Neutrophil (primary cell): ENCODE measurements at regions not wholly inside any gene's neighbourhood (a gene's known extent, or its start where the extent isn't known, plus 50 kb on each side); places are given as distances from the start of the nearest gene placed in this dataset.
"Not testable (repeated sequence)": the region's sequence is repeated elsewhere in the genome, so short reads cannot be mapped to it uniquely, and the experiment has no call there.

ENCODE experiments used
- H3K27ac ChIP-seq: fragments of 200-600 bp; sonication (generic); 2 replicates; pipeline ENCODE4 v1.5.1; 2016; ENCODE audit warnings: mild to moderate bottlenecking, moderate library complexity
- H3K27me3 ChIP-seq: fragments of 200-600 bp; sonication (generic); 2 replicates; pipeline ENCODE4 v1.6.0; 2016; ENCODE audit warnings: mild to moderate bottlenecking
- H3K36me3 ChIP-seq: fragments of 200-600 bp; sonication (generic); 2 replicates; pipeline ENCODE4 v1.5.1; 2017
- H3K4me1 ChIP-seq, 2 experiments: fragments of 200-600 bp in 1 of 2; sonication (generic) in 1 of 2; 1 replicate in 1 of 2; 2 replicates in 1 of 2; pipeline versions ENCODE4 v1.5.1 to v1.6.1; 2013 to 2016; ENCODE audit warnings: low read depth in 1 of 2, low read length in 1 of 2, mild to moderate bottlenecking in 1 of 2, moderate library complexity in 1 of 2; ENCODE audit not compliant: control insufficient read depth in 1 of 2, insufficient read depth in 1 of 2
- H3K4me3 ChIP-seq, 2 experiments: fragments of 200-600 bp in 1 of 2; sonication (generic) in 1 of 2; 1 replicate in 1 of 2; 2 replicates in 1 of 2; pipeline ENCODE4 v1.5.1; 2013 to 2016; ENCODE audit warnings: low read depth in 1 of 2, low read length in 1 of 2, mild to moderate bottlenecking in 1 of 2, moderate library complexity in 1 of 2
- H3K9me3 ChIP-seq: fragments of 200-600 bp; sonication (generic); 2 replicates; pipeline ENCODE4 v1.5.1; 2016
- CTCF ChIP-seq: fragments of 200-600 bp; sonication (generic); IDR thresholded peaks from 2 replicates; pipeline ENCODE4 v1.5.1; 2016; ENCODE audit warnings: antibody characterized with exemption

- Histone ChIP-seq H3K4me1 (no peaks in the 10 kb centered on the region), H3K9me3 (no peaks in the 10 kb centered on the region), H3K27ac (no peak overlapping the region), H3K4me3 (no peak overlapping the region), H3K36me3 (no peaks in the 10 kb centered on the region), H3K27me3 (peaks cover 8% of the 10 kb centered on the region)
- no peak for TF ChIP-seq CTCF
Observed at GRCh38 chr12:127172861-127173260, 1094.1 kb upstream of the TMEM132C start.

- H3K9me3 ChIP-seq, H3K27ac ChIP-seq: not testable (repeated sequence)
Observed at GRCh38 chr12:127173971-127174370, 1093.0 kb upstream of the TMEM132C start.

GRCh38 chr12:127174881-127175280 is 1092.1 kb upstream of the TMEM132C start:
- no peak for TF ChIP-seq CTCF
- H3K27me3 ChIP-seq = no peaks in the 10 kb centered on the region
- H3K4me1 ChIP-seq = no peaks in the 10 kb centered on the region
- no peak overlapping the region for H3K4me3 ChIP-seq
- no peak overlapping the region for H3K27ac ChIP-seq
- no peaks in the 10 kb centered on the region for H3K36me3 ChIP-seq
- no peaks in the 10 kb centered on the region for H3K9me3 ChIP-seq

More at GRCh38 chr12:127173971-127174370, 1093.0 kb upstream of the TMEM132C start:
- not testable (repeated sequence) for H3K4me1 ChIP-seq, H3K27me3 ChIP-seq, H3K36me3 ChIP-seq, H3K4me3 ChIP-seq

- no peaks in the 10 kb centered on the region for H3K36me3 ChIP-seq
- no peak for TF ChIP-seq CTCF
- no peak overlapping the region for H3K27ac ChIP-seq
- no peaks in the 10 kb centered on the region for H3K4me1 ChIP-seq
- no peak overlapping the region for H3K4me3 ChIP-seq
- no peaks in the 10 kb centered on the region for H3K9me3 ChIP-seq
- no peaks in the 10 kb centered on the region for H3K27me3 ChIP-seq
Observed at GRCh38 chr12:127175361-127175760, 1091.6 kb upstream of the TMEM132C start.

- no peak overlapping the region for H3K4me3 ChIP-seq
- H3K27me3 ChIP-seq = no peaks in the 10 kb centered on the region
- no peaks in the 10 kb centered on the region for H3K9me3 ChIP-seq
- no peaks in the 10 kb centered on the region for H3K36me3 ChIP-seq
- no peaks in the 10 kb centered on the region for H3K4me1 ChIP-seq
- H3K27ac ChIP-seq = no peak overlapping the region
- no peak for TF ChIP-seq CTCF
Observed at GRCh38 chr12:127176804-127177203, 1090.2 kb upstream of the TMEM132C start.

GRCh38 chr12:127178052-127178451 is 1088.9 kb upstream of the TMEM132C start:
- Histone ChIP-seq H3K4me3 (no peak overlapping the region), H3K27ac (no peak overlapping the region), H3K36me3 (no peaks in the 10 kb centered on the region), H3K4me1 (no peaks in the 10 kb centered on the region), H3K27me3 (no peaks in the 10 kb centered on the region), H3K9me3 (no peaks in the 10 kb centered on the region)
- TF ChIP-seq CTCF = no peak
